ENCODE measurements at regions not wholly inside any gene's neighbourhood (a gene's known extent, or its start where the extent isn't known, plus 50 kb on each side); places are given as distances from the start of the nearest gene placed in this dataset.

DNA sequence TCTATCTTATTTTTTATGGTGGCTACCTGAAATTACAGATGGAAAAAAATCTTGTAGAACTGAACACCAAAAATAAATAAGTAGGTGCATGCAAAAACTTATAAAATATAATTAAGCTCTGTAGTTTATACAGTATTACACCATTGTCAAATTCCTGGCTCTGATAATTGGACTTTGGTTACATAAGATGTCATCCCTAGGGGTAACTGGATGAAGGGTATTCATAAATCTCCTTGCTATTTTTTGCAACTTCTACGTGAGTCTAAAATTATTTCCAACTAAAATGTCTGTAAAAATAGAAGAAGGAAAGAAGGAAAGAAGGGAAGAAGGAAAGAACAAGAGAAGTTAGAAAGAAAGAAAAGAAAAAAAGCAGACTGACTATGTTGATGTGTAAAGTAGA is 716.6 kb downstream of the BCL11B start:
- DNase-seq = no peak

DNA sequence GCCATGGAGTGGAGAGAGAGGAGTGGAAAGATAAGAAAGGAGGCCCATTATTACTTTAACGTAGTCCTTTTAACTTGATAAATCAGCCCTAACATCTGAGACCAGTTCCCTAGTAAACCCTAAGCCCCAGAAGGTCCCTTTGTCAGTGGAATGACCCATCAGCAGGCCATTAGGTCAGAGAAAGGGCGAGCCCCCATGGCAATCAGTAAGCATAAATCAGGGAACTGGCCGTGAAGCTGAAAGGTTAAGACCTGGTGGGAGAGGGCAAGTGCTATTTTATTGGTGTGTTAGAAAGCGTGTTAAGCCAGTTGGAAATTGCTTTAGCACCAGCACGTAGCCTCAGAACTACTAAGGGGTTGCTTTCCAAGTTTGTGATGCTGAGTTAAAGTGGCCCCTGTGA is 708.0 kb downstream of the BCL11B start:
- no peak for DNase-seq

DNA sequence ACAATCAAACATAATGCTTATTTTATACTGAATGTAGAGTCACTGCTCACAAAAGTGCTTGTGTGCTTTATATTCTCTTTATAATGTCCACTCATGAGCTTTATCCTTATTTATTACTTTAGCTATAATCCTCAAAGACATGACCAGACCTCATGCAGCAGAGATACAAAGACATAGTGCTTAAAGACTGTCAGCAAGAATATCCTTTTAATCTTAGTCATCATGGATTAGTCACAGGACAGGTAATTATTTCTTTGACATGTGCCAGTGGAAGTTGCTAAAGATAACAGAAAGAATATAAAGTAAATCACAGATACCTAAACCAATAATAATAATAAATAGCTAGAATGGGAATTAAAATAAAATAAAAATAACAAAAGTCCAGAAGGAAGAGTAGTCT is 707.5 kb downstream of the BCL11B start:
- DNase-seq = no peak

DNA sequence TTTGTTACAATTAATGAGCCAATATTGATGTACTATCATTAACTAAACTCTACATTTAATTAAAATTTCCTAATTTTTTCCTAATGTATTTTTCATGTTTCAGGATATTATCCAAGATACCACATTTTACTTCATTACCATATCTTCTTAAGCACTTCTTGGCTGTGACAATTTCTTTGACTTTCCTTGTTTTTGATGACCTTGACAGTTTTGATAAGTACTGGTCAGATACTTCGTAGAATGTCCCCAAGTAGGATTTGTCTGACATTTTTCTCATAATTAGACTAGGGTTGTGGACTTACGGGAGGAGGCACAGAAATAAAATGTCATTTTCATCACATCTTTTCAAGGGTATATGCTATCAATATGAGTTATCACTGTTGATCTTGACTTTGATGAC is 700.9 kb downstream of the BCL11B start:
- no peak for DNase-seq

DNA sequence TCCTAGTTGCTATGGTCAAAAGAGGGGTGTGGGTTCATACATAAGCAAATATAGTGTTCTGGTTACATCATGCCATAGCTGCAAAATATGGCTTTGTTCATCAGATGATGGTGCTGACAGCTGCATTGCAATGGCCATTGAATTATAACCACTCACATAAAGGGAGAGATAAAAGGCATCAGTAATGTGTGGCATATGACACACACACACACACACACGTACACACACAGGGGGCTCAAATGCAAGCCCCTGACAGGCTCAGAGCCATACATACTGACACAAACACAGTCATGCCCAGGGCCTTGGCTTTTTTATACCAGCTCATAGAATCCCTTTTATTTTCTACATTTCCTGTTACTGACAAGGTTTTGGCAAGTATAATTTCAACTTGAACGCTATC is 698.9 kb downstream of the BCL11B start:
- no peak for DNase-seq

DNA sequence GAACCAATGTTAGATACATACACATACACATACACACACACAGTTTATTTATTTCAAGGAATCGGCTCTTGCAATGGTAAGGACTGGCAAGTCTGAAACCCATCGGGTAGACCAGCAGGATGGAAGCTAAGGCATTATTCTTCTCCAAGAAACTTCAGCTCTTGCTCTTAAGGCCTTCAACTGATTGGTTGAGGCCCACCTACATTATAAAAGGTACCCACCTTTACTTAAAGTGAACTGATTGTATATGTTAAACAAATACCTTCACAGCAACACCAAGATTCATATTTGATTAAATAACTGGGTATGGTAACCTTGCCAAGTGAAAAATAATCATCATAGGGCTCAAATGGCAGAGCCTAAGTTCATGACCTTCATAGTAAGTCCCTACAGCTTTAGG is 695.5 kb downstream of the BCL11B start:
- DNase-seq = no peak

DNA sequence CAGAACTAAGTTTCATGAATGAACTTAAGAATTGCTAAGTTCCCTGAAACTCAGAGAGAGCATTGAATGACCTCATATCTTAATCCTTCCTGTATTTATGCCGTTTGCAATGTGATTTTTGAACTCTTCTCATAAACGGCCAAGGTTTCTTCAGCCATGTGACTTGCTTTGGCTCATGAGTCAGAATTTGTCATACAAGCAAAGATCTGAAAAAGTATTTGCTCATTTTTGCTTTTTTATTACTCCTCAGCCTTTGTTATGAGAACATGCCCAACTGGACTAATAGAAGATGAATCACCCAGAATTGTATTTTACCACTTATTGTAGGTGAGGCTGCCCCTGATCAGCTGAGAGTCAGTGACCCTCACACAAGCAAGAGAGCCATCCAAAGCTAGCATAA is 693.8 kb downstream of the BCL11B start:
- DNase-seq = no peak

DNA sequence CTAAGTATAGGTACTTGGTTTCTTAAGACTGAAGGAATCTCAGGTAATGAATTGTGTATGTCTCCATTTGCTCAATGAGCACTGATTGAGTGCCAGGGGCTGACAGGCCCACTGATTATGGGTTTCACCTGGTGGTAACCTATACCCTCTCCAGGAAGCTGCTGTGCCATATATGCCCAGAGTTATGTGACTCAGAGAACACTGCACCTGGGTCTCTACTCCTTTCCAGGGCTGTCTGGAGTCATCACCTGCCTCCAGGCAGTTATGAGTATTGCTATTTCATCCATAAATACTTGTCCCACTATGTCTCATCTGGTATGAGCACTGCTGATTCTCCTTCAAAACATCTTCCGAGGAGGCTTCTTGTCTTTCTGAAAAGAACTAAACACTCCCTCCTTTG is 692.9 kb downstream of the BCL11B start:
- no peak for DNase-seq

DNA sequence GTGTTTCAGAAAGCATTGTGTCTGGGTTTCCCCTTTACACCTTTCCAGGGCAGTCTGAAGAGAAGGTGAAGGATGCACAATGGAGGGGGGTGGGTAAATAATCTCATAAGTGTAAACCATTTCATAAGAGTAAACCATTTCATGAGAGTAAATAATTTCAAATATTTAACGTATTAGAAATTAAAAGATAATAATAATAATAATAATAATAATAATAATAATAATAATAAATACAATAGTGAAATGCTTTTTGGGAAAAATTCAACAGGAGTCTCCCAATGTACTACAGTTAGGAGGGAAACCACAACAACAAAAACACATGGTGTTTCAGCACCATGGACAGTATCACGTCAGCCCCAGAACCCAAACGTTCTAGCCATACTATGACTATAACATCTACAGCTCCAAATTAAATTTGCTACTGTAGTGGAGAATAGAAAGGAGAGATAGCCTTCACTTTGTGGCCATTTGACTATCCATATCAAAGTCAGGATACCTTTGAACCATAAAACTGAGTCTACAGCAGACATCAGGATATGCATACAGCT is 691.8 kb downstream of the BCL11B start:
- no peak for DNase-seq

DNA sequence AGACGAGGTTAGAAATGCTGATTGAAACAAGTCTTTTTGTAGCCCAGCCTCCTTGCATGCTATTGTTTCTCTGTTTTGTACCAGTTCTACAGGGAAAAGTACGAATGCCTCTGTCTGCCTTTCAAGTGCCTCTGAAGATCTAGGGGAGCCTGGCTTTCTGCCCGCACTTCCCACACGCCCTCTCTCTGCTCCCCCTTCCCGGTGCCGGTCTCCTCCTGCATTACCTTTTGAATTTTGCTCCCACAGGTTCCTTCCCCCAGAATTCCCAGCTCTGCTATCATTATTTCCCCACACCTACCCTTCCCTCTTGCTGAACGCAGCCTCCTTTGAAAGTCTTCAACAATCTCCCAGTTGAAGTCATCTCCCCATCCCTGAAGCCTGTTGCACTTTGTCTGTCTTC is 689.7 kb downstream of the BCL11B start:
- DNase-seq = no peak

DNA sequence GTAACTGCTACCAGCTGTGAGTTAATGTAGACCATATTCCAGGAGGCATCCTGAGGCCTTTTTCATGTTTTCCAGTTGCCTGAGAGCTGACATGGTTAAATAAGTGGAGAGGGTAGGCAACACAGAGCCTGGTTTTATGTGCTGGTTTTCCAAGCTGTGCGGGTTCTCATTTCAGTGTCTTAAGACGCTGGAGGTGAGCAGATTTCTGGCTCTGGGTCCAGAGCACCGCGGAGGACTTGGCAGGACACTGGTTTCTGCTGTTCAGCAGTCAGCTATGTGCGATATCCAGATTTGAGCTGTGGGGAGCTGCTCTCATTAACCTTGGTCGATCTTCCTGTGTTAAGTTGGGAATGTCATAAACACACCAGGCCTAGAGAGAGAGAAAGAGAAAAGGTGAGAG is 680.8 kb downstream of the BCL11B start:
- no peak for DNase-seq

DNA sequence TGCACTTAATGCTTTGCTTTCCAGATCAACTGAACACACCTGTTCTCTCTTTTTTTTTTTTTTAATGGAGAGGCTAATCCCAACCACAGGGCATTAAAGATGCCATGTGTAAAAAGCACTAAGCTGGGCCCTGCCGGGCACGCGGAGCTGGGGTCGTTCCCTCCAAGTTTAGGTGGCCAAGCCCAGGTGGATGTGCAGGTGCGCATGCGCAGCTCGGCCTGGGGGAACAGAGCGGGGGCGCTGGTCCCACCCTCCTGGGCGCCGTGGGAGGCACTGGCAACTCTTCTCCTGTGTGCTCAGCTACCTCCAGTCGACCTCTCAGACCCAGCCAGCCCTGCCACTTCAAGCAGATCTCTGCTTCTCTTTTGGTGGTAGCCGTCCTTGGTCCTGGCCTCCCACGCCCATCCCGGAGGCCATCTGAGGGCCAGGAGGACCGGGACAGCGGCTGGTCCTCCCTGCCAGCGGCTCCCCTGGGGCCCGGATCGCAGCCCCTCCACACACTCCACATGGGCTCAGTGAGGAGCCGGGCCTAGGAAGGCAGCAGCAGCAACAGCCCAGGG is 679.3 kb downstream of the BCL11B start:
- DNase-seq = no peak

DNA sequence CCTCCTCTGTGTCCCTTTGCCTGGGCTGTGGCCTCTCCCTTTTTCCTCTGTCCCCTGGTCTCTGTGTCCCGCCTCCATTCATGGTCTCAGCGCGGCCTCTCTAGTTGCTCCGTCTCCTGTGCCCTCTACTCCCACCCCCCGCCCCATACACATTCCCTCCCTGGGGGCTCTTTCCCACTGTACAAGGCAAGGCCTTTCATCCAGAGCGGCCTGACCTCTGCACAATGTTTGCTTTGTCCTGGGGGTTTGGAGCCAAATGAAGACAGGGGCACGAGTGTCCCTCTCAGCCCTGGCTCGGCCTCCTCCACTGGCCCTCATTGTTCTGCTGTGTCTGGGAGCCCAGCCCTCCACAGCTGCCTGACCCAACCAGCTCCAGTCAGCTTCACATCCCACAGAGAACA is 678.6 kb downstream of the BCL11B start:
- DNase-seq = no peak

DNA sequence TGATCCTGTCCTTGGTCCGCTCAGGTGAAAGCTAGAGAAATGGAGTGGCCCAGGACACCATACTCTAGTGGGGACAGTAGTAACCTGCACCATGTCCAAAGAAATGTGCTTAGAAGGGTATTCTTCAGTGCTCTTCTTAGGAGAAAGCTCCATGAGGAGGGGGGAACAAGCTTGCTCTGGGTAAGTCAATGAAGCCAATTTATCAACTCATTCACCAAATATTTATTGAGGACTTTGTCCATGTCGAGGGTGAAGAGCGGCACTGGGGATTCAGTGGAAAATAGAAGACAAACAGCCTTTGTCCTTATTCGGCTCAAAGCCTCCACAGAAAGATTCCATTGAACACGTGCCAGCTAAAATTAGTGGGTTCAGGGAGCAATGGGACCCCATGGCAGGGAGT is 677.8 kb downstream of the BCL11B start:
- no peak for DNase-seq

DNA sequence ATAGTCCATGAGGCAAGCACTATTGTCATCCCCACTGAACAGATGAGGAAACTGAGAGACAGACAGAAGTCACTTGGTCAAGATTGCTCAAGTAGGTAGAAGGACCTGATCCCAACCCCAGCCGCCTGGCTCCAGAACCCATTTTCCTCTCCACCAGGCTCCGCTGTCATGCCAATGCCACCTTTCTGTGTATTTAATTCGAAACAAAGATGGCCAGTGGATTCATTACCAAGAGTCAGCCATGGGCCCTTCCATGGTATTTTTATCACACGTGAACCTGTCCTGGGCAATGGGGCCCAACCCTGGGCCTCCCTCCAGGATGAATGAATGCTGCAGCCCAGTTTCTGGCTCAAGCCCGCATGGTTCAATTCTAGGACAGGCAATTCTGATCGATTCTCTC is 673.4 kb downstream of the BCL11B start:
- DNase-seq = no peak

DNA sequence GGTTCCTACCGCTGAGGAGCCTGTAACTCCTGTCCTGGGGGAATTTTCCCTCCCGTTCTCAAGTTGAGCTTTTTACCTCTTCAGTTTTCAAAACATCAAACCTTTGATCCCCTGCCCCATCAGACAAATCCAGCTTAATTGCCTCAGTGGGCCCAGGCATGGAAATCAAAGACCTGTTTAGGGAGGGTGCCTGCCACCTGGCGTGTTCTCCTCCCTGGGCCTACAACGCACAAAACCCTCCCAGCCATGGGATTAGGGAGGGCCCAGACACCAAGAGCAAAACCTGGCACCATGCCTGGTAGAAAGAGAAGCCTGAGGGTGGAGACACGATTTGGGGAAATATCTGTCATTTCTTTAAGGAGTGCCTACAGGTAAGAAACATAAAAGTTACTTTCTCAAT is 672.9 kb downstream of the BCL11B start:
- DNase-seq = no peak

DNA sequence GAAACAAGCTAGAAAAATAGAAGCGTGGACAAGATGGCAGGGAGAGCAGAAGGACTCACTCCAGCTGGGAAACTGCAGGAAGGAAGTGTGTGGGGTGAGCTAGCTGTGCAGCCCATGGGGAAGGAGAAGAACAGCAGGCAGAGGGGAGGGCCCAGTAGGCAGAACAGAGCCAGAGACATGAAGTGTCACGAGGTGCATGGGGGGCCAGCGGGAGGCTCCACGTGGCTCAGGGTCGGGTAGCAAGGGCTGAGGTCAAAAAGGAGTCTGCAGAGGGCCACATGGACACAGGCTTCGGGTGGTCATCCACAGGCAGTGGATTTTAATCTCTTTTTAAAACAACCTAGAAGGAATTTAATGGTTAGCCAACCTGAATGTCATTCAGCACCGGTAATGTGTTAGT is 669.0 kb downstream of the BCL11B start:
- no peak for DNase-seq

DNA sequence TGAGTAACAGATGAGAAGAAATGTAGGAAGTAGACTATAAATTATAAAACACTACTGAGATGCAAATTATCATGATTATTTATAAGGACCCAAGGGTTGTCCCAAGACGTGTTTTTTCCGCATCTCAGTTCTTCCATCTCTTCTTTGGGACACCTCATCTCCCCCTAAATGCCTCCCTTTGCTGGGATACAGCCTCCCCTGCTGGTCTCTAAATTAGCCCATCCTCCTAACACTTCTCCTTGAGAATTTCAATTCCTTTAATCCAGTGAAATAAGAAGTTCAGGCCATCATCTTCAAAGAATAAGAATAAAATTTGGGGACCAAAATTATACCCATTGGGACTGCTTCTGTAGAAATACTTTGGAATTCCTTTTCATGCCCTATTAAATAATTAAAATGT is 667.0 kb downstream of the BCL11B start:
- no peak for DNase-seq

DNA sequence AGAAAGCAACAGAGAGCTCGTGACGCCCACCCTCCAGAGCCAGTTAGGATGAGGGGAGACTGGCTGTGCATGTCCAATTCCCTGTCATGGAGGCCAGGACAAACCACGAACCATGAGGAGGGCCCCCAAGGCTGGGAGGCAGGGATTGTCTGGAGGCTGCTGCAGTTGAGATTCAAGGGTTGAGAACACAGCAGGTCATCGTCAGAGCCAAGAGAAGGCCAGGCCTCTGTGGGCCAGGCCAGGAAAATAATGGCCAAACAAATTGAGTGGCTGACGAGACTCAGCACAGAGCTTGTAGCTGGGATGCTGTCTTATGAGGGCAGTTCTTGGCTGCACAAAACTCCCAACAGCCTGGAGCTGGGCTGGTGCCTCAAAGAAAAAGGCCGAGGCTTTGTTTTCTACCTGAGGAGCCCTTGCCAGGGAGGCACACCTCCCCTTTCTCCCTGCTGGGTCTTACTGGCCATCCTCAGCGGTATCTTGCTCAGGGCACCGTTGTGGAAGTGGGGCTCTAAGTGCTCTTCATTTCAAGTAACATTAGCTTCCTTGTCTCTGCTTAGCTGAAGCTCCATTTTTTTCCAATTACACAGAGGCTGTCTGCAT is 665.9 kb downstream of the BCL11B start:
- DNase-seq = no peak

DNA sequence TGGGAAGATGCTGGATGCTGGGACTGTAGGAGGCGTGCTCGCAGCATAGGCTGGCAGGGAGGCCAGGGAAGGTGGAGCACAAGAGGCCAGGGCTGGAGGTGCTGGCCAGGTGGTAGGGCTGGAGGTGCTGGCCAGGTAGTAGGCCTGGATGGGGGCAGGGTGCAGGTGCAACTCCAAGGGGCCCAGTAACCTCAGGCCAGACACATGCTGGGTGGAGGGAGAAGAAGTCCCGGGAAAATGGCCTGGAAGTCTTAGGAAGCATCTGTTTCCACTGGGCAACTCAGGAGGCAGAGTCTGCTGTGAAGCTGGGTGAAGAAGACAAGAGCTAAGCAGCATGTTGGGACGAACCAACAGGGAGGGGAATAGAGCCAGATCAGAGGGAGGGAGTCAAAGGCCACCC is 665.2 kb downstream of the BCL11B start:
- DNase-seq = no peak

DNA sequence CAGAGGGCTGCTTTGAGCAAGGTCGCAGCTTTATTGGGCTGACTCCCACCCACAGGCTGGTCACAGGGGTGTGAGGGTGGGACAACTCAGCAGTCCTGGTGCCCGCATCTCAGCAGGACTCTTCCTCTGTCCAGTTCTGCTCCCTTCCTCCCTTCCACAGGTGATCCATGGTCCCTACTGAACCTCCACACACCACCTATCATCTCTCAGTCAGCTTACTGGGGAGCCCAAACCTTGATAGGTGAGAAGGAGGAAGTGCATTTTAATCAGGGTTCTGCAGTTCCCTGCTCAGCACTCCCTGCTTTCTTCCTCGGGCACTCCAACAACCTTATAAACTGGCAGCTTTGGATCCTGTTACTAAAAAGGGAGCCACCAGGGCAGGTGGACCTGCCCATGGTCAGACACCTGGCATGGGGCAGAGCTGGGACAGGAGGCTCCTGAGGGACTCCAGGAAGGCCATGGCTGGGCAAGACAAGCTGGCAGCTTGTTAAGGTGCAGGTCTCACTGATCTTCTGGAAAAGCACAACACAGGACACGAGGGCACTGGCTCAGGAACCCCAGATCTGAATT is 664.6 kb downstream of the BCL11B start:
- no peak for DNase-seq

DNA sequence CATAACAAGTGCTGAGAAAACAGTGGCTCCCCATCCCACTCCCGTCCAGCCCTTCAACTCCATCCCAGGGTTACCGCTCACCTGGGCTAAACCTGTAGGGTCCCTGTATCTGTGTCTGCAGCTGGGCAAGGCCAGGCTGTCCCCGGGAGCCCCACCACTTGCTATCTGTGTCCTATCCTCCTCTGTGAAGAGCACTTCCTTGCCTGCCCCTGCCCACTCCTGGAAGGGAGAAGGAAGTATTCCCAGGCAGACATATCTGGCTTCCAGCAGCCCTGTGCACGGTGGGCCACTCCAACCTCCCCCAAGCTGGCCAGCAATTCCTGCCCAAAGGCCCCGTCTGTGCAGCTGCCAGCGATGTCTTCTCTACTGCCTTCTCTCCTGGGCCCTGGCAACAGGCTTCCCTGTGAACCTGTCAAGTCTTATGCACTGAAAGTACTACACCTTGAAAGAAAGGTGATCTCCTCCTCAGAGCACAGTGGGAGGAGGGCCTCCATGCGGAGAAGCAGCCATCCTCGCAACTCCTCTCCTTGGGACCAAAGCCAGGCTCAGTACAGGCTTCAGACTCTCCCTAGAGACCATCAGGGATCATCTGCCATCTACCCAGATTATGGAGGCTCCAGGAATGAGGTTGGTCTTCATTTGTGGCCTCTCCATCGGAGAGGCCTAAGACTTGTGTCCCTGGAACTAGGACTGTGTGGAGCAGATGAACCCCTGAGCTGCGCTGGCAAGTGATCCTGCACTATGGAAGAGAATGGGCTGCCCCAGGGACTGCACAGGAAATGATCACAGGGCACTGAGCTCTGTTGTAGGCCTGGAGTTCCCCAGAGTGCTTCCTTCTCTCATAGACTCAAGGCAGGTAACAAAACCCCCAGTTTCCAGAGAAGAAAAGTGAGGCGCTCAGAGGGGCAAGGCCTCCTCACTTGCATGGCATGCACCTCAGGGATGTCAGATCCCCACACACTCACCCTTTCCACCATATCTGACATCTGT is 663.6 kb downstream of the BCL11B start:
- no peak for DNase-seq

DNA sequence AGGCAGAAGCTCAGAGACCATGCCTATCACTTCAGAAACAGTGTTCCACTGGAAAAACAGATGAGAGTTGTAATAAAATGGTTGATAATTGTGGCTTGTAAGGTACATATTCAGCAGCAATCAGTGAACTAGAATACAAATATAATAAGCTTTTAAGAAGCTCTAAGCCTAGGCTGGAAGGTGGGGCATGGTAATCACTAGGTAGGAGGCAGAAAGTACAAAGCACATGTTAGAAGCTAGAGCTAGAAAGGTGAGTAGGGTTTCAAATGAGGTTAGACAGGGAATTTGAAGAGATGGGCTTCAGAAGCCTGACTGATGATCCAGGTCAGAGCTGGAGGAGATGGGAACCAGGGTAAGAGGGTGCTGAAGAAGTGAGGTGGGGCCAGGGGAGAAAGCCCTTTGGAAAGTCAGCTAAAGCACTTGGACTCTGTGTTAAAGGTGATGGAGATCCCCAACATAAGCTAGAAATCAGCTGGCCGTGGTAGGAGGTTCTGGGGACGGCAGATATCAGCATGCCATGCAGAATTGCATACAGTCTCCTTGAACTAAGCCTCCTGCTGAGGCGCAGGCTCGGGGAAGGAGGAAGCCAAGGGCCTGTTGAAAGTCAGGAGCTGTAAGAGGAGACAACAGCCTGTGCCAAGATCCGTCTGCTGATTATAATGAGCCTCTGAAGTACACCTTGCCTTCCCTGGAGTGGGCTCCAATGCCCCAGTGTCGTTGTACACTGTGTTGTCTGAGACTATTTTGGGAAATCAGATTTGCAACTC is 659.4 kb downstream of the BCL11B start:
- DNase-seq = no peak

Measured in NCI-H774 (cell line).